Activated CD4-positive, alpha-beta T cell treated with anti-CD3 and anti-CD28 coated beads, Interleukin-2, Interleukin-6, amounts not matched to agents 100 ng/mL and 50 ng/mL, durations not matched to agents 16 hours and 8 hours (primary cell): ENCODE measurements at regions not wholly inside any gene's neighbourhood (a gene's known extent, or its start where the extent isn't known, plus 50 kb on each side); places are given as distances from the start of the nearest gene placed in this dataset.
"Not testable (repeated sequence)": the region's sequence is repeated elsewhere in the genome, so short reads cannot be mapped to it uniquely, and the experiment has no call there.

Source experiments
- DNase-seq: peaks from one replicate; pipeline ENCODE4 v3.0.0-alpha.2; 2020

- DNase-seq: no peak
Observed at GRCh38 chr10:36872702-36873393, 252.6 kb upstream of the ANKRD30A start.

- DNase-seq: no peak
Observed at GRCh38 chr10:36840788-36841187, 284.6 kb upstream of the ANKRD30A start.

- no peak for DNase-seq
Observed at GRCh38 chr10:36837416-36837815, 288.0 kb upstream of the ANKRD30A start.

- no peak for DNase-seq
Observed at GRCh38 chr10:36819781-36820180, 305.6 kb upstream of the ANKRD30A start.

- DNase-seq: no peak
Observed at GRCh38 chr10:36817898-36818297, 307.5 kb upstream of the ANKRD30A start.

- DNase-seq: no peak
Observed at GRCh38 chr10:36808625-36809362, 316.6 kb upstream of the ANKRD30A start.

GRCh38 chr10:36803229-36803628, 322.2 kb upstream of the ANKRD30A start:
- DNase-seq: no peak

GRCh38 chr10:36802490-36803153, 322.8 kb upstream of the ANKRD30A start:
- DNase-seq: no peak

GRCh38 chr10:36801660-36802059, 323.7 kb upstream of the ANKRD30A start:
- no peak for DNase-seq

- no peak for DNase-seq
Observed at GRCh38 chr10:36794981-36795380, 330.4 kb upstream of the ANKRD30A start.

- no peak for DNase-seq
Observed at GRCh38 chr10:36789974-36790373, 335.4 kb upstream of the ANKRD30A start.

GRCh38 chr10:36788152-36788551, 337.2 kb upstream of the ANKRD30A start:
- DNase-seq: no peak

GRCh38 chr10:36783400-36783799, 342.0 kb upstream of the ANKRD30A start:
- no peak for DNase-seq

- no peak for DNase-seq
Observed at GRCh38 chr10:36781570-36781969, 343.8 kb upstream of the ANKRD30A start.

- no peak for DNase-seq
Observed at GRCh38 chr10:36780158-36780557, 345.2 kb upstream of the ANKRD30A start.

GRCh38 chr10:36779238-36779846, 346.1 kb upstream of the ANKRD30A start:
- DNase-seq: no peak

- no peak for DNase-seq
Observed at GRCh38 chr10:36778651-36779050, 346.7 kb upstream of the ANKRD30A start.

GRCh38 chr10:36773652-36774051, 351.7 kb upstream of the ANKRD30A start:
- DNase-seq: no peak

GRCh38 chr10:36771725-36772124, 353.7 kb upstream of the ANKRD30A start:
- DNase-seq: no peak

GRCh38 chr10:36769741-36770140, 355.7 kb upstream of the ANKRD30A start:
- DNase-seq: not testable (repeated sequence)

- DNase-seq: no peak
Observed at GRCh38 chr10:36766940-36767339, 358.5 kb upstream of the ANKRD30A start.

GRCh38 chr10:36766415-36766810, 359.0 kb upstream of the ANKRD30A start:
- no peak for DNase-seq

- no peak for DNase-seq
Observed at GRCh38 chr10:36765782-36766414, 359.5 kb upstream of the ANKRD30A start.
